GM18870 (cell line): ENCODE measurements at regions not wholly inside any gene's neighbourhood (a gene's known extent, or its start where the extent isn't known, plus 50 kb on each side); places are given as distances from the start of the nearest gene placed in this dataset.
"Not testable (repeated sequence)": the region's sequence is repeated elsewhere in the genome, so short reads cannot be mapped to it uniquely, and the experiment has no call there.

Source experiments
- ATAC-seq: cut with Tn5 transposase; IDR thresholded peaks from one replicate; pipeline ENCODE4 v1.9.1; 2021; ENCODE audit warnings: moderate library complexity; ENCODE audit not compliant: unreplicated experiment

DNA sequence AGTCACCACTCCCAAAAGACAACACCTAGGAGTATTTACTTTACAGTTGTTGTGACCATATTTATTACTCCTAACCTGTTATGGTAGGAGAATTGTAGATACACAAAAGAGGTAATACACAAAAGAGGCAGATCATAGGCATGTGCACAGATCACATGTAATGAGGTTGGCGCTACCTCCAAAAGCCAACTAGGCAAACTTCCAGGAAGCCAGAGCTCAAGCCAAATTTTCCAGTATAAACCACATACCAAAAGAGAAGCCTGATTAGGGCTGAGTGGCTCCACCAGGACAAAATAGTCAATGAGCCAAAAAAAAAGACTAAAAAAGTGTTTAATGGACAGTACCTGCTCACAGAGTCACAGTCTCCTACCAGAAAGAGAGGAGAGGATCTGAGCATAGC, 195.0 kb upstream of the PBX1 start:
- ATAC-seq = no peak

DNA sequence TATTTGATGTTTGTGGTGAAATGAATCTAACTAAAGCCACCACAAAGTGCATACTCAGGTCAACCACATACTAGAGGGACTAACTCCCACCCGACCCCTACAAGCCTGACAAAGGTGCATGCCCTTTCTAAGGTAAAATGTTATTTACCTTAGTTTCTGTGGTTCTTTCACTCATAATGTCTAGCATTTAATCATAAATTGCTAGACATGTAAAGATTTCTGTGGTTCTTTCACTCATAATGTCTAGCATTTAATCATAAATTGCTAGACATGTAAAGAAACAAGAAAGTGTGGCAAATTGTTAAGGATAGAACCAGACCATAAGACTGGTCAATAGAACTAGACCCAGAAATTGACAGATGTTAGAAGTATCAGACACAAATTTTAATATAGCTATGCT, 193.0 kb upstream of the PBX1 start:
- ATAC-seq = no peak

GRCh38 chr1:164369698-164370365, 189.2 kb upstream of the PBX1 start:
- no peak for ATAC-seq

DNA sequence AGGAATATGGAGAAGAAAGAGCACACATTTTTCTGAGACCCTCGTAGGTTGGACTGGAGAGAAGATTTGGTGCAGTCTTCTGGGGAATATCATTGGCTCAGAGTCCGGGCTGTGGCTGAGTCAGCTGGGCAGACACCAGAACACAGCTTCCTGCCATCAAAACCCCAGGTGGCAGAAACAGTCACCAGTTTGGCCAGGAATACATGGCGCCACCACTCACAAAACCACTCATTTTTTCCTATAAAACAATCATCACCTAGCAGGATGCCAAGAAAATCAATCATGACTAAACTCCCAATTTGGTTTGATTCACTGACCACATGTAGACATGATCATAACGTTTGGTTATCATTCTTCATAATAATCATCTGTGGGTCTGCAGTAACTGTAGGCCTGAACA, 178.1 kb upstream of the PBX1 start:
- ATAC-seq = no peak

DNA sequence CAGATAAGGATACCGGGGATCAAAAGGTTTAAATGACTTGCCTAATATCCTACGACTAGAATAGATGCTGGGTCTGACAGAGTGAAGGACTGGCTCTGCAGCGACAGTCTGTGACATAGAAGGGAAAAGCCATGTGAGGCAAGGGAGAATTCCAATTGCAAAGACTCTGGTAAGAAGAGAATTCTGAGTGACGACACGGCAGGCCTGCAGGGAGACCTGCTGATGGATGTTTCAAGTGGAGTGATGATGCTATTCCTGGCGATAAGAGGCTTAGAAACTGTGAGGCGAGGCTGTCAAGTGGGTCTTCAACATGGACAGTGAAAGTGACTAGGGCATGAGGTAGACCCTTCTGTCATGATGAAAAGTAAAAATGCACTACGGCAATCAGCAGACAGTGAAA, 176.6 kb upstream of the PBX1 start:
- ATAC-seq = no peak

GRCh38 chr1:164384262-164384661, 174.7 kb upstream of the PBX1 start:
- ATAC-seq = no peak

GRCh38 chr1:164417016-164417704, 141.8 kb upstream of the PBX1 start:
- no peak for ATAC-seq

- ATAC-seq = no peak
Measured at GRCh38 chr1:164423136-164423535, 135.8 kb upstream of the PBX1 start.

- ATAC-seq = no peak
Measured at GRCh38 chr1:164433141-164433817, 125.7 kb upstream of the PBX1 start.

GRCh38 chr1:164433818-164434170, 125.2 kb upstream of the PBX1 start:
- ATAC-seq = no peak

GRCh38 chr1:164440232-164440631, 118.8 kb upstream of the PBX1 start:
- no peak for ATAC-seq

GRCh38 chr1:164443166-164443565, 115.8 kb upstream of the PBX1 start:
- no peak for ATAC-seq

DNA sequence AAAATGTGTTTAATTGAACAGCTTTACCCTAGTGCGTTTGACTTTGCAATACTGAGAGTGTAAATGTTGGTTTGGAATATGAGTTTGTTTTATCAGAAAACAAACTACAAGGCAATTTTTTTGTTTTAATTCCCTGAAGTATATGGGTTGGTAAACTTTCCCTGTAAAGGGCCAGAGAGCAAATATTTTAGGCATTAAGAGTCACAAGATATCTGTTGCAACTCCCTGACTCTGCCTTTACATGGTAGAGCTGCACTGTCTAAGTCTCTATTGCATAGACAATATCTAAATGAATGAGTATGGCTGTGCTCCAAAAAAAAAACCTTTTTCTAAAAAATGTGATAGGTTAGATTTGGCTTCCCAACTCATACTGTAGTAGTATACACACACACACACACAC, 115.1 kb upstream of the PBX1 start:
- ATAC-seq = no peak

GRCh38 chr1:164446020-164446419, 113.0 kb upstream of the PBX1 start:
- no peak for ATAC-seq

DNA sequence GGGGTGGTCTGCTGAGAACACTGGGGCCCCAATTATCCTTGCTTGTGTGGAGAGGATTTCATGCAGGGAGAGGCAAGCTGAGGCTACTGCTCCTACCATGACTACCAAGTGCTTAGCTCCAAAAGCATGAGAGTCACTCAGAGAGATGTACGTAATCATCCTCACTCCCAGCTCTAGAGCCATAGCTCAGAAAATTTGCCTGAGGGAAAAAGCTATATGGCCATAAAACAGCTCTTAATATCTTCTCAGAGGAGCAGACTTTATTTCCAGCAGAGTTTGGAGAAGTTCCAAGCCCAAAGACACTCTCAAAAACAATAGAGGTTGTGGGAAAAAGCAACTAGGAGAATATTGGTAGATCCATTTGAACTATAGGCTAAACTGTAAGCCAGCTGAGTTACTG, 106.4 kb upstream of the PBX1 start:
- ATAC-seq = no peak

GRCh38 chr1:164456272-164456671, 102.7 kb upstream of the PBX1 start:
- no peak for ATAC-seq

DNA sequence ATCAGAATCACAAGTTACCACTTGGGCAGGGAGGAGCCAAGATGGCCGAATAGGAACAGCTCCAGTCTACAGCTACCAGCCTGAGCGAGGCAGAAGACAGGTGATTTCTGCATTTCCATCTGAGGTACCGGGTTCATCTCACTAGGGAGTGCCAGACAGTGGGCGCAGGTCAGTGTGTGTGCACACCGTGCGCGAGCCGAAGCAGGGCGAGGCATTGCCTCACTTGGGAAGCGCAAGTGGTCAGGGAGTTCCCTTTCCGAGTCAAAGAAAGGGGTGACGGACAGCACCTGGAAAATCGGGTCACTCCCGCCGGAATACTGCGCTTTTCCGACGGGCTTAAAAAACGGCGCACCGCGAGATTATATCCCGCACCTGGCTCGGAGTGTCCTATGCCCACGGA, 99.8 kb upstream of the PBX1 start:
- not testable (repeated sequence) for ATAC-seq

GRCh38 chr1:164466001-164466421, 93.0 kb upstream of the PBX1 start:
- ATAC-seq = no peak

DNA sequence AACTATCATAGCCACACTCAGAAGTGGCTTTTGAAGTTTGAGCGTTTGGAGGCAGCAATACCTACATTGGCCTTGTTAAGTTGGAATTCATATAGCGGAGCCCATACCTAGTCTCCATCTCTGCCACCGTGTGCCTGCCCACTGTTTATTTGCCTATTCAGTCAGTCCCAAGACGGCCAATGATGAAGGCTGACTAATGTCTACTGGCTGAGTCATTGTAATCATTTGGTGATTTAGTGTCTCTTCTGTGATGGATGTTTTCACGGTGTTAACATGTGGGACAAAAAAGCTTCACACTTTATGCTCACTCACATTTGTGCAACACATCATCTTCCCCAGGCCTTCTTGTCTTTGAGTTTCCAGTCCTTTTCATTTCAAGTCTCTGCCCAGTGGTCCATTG, 92.6 kb upstream of the PBX1 start:
- ATAC-seq = no peak

- ATAC-seq = no peak
Measured at GRCh38 chr1:164470996-164471395, 88.0 kb upstream of the PBX1 start.

DNA sequence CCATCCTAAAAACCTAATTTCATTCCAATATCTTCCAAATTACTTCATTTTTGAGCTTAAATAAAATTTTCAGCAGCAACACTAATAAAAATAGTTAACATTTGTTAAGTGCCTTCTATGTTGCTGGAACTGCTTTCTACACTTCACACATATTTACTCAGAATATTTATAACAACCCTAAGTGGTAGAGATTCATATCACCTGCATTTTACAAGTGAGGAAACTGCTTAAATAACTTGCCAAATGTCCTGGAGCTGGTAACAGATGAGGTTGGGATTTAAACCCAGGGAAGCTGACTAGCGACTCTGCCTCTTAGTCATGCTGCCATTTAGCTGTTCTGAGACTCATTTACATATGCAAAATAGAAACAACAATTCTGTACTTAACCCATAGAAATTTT, 86.1 kb upstream of the PBX1 start:
- no peak for ATAC-seq

- ATAC-seq = no peak
Measured at GRCh38 chr1:164473544-164473943, 85.4 kb upstream of the PBX1 start.
